Upper lobe of right lung (tissue), 1 donor: ENCODE measurements at regions not wholly inside any gene's neighbourhood (a gene's known extent, or its start where the extent isn't known, plus 50 kb on each side); places are given as distances from the start of the nearest gene placed in this dataset.

Source experiments
- ATAC-seq: fragments of 200-7000 bp; cut with Tn5 transposase; one replicate; pipeline ENCODE4 v1.9.1; 2020; ENCODE audit warnings: mild to moderate bottlenecking, moderate library complexity
- DNase-seq: peaks from one replicate; pipeline ENCODE4 v3.0.0-alpha.2; 2020
- H3K27ac ChIP-seq: fragments of 200-600 bp; one replicate; pipeline ENCODE4 v1.8.0; 2022
- H3K27me3 ChIP-seq: fragments of 200-600 bp; one replicate; pipeline ENCODE4 v1.8.0; 2022; ENCODE audit warnings: mild to moderate bottlenecking
- H3K36me3 ChIP-seq: fragments of 200-600 bp; one replicate; pipeline ENCODE4 v1.8.0; 2022
- H3K4me1 ChIP-seq: fragments of 200-600 bp; one replicate; pipeline ENCODE4 v1.8.0; 2022
- H3K4me3 ChIP-seq: fragments of 200-600 bp; one replicate; pipeline ENCODE4 v1.8.0; 2022; ENCODE audit warnings: mild to moderate bottlenecking
- H3K9me3 ChIP-seq: fragments of 200-600 bp; one replicate; pipeline ENCODE4 v1.8.0; 2022
- CTCF ChIP-seq: fragments of 200-600 bp; IDR thresholded peaks from one replicate; pipeline ENCODE4 v1.8.0; 2022; ENCODE audit warnings: antibody characterized with exemption
- intact Hi-C: fragments of 100-400 bp; cut with DNase I; formaldehyde crosslinking; loops from one replicate; pipeline ENCODE4 v1.11.0; 2022
- donor health status: DM: no; HTN: yes; CAD: no; lungs with severe emphysema.

- Histone ChIP-seq H3K27ac (no peak overlapping the region), H3K9me3 (no peaks in the 10 kb centered on the region), H3K4me1 (no peaks in the 10 kb centered on the region), H3K36me3 (no peaks in the 10 kb centered on the region), H3K4me3 (no peak overlapping the region), H3K27me3 (no peaks in the 10 kb centered on the region)
- intact Hi-C loops = no loop called here
- DNase-seq = no peak
- TF ChIP-seq CTCF = no peak
- ATAC-seq = no peak
These were observed 194.7 kb downstream of the BUB3 start for GRCh38 chr10:123348691-123349572.

DNA sequence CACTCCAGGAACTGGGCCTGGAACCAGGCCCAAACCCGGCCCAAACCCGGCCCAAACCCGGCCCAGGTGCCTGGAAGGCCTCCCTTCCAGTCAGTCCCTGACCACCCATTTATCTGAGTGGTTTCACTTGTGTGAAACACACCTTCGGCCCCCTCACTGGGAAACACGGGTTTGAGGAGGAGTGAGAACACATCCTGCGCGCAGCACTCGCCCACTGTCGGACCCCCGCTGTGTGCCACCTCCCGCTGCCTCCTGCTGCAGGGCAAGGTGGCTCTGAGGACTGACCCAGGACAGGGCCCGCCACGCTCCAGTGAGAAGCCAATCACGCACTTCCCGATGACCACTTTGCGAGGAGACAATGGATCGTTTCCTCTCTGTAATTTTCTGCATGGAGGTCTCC, 197.5 kb downstream of the BUB3 start:
- Histone ChIP-seq H3K4me1 (no peaks in the 10 kb centered on the region), H3K27me3 (peaks cover 3% of the 10 kb centered on the region), H3K9me3 (no peaks in the 10 kb centered on the region), H3K27ac (no peak overlapping the region), H3K4me3 (no peak overlapping the region), H3K36me3 (no peaks in the 10 kb centered on the region)
- ATAC-seq = peak; percentile 10
- intact Hi-C loops = no loop called here
- no peak for TF ChIP-seq CTCF
- no peak for DNase-seq

DNA sequence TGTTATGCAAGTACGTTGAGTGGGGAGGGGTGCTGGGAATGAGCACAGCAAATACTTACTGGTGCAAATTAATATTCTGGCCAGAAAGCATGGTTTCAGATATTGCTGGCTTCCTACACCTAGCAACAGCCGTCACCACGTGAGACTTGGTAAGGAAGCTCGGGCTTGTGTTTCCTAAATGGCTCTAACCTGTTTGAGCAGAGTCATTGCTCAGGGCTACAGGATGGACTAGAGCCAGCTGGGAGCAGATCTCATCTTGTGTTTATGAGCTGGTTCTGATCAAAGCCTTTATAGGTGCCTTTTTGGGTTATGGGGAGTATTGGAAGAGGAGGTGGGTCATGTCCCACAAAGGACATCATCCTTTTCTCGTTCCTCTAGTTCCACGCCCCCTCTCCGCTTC, 200.3 kb downstream of the BUB3 start:
- H3K27ac ChIP-seq = no peak overlapping the region
- DNase-seq = no peak
- H3K27me3 ChIP-seq = peaks cover 3% of the 10 kb centered on the region
- no peaks in the 10 kb centered on the region for H3K9me3 ChIP-seq
- TF ChIP-seq CTCF = no peak
- no peaks in the 10 kb centered on the region for H3K36me3 ChIP-seq
- H3K4me1 ChIP-seq = no peaks in the 10 kb centered on the region
- intact Hi-C loops = no loop called here
- no peak overlapping the region for H3K4me3 ChIP-seq
- no peak for ATAC-seq

GRCh38 chr10:123355748-123356481, 201.7 kb downstream of the BUB3 start:
- H3K4me3 ChIP-seq = no peak overlapping the region
- ATAC-seq = no peak
- no peak for TF ChIP-seq CTCF
- no peaks in the 10 kb centered on the region for H3K36me3 ChIP-seq
- H3K27ac ChIP-seq = no peak overlapping the region
- intact Hi-C loops = no loop called here
- H3K4me1 ChIP-seq = no peaks in the 10 kb centered on the region
- DNase-seq = no peak
- no peaks in the 10 kb centered on the region for H3K9me3 ChIP-seq
- peaks cover 3% of the 10 kb centered on the region for H3K27me3 ChIP-seq

DNA sequence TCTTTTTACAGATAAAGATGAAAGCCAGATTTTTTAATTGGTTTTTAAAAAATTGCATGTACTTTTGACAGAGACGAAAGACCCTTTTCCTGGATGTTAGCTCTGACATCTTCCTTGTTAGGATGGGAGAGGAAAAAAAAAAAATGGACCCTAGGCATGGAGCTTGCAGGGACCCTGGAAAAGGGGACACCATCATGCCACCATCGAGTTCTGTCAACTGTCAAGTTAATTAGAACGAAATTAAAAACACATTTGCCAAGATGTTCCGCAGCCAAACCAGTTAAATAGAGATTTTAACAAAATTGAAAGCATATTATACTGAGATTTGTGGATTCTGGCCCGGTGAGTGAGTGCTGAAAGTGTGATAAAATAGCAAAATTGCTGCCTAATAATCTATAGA, 202.6 kb downstream of the BUB3 start:
- Histone ChIP-seq H3K9me3 (no peaks in the 10 kb centered on the region), H3K4me1 (no peaks in the 10 kb centered on the region), H3K4me3 (no peak overlapping the region), H3K36me3 (no peaks in the 10 kb centered on the region), H3K27ac (no peak overlapping the region), H3K27me3 (peaks cover 3% of the 10 kb centered on the region)
- TF ChIP-seq CTCF = no peak
- intact Hi-C loops = no loop called here
- DNase-seq (no peak), ATAC-seq (no peak)
